ENCODE measurements at regions not wholly inside any gene's neighbourhood (a gene's known extent, or its start where the extent isn't known, plus 50 kb on each side); places are given as distances from the start of the nearest gene placed in this dataset.

GRCh38 chr12:45637706-45638105, 91.8 kb upstream of the ARID2 start:
- no peaks in the 10 kb centered on the region for H4K20me1 ChIP-seq (replicated peaks; ENCODE audit: control insufficient read depth, extremely low read depth, insufficient read depth, low read length)
- H3K9me1 ChIP-seq (replicated peaks; ENCODE audit: control insufficient read depth, extremely low read depth, insufficient read depth, low read length) = no peaks in the 10 kb centered on the region
- peak overlapping the region; percentile 68 for H3K4me2 ChIP-seq (ENCODE audit: insufficient read depth, low read length)
- ChIA-PET POLR2A (no interaction called here), CTCF (interaction anchor here (1.0 to 1.3 kb wide), 5 partner anchors 10 to 108 kb away, joined by 3 to 11 read pairs (median 3); no protein-coding TSS in a partner anchor)
- intact Hi-C loops (cut with micrococcal nuclease) (loop anchor here (1.0 to 10.0 kb wide), 3 partner anchors 22 to 357 kb away; partner anchors contain the start of gene SCAF11), dilution Hi-C loops (cut with MboI; ENCODE audit: extremely low pct_ligation_motif_present, low sequenced_read_pairs) (no loop called here)
- H3K4me3 ChIP-seq (replicated peaks in 1 of 3; ENCODE audit: insufficient read depth in 1 of 3, low read depth in 1 of 3, low read length in 3 of 3) = no peak overlapping the region
- TF ChIP-seq FOS (IDR thresholded peaks at IDR 0.05; ENCODE audit: borderline replicate concordance, insufficient read depth, low read length) = peak; percentile 46
- TF ChIP-seq POLR2AphosphoS5 (IDR thresholded peaks at IDR 0.05; ENCODE audit: insufficient read depth, low read depth, low read length) = no peak
- peak; percentile 63 for TF ChIP-seq JUN (IDR thresholded peaks at IDR 0.05; ENCODE audit: borderline replicate concordance, insufficient read depth, insufficient read length, low read depth)
- no peaks in the 10 kb centered on the region for H3K9me3 ChIP-seq (replicated peaks; ENCODE audit: control insufficient read depth, insufficient read depth, low read length)
- no peaks in the 10 kb centered on the region for H3K36me3 ChIP-seq (ENCODE audit: control insufficient read depth in 2 of 2, extremely low read depth in 1 of 2, insufficient read depth in 2 of 2, low read length in 2 of 2)
- H3K27me3 ChIP-seq (ENCODE audit: control insufficient read depth in 2 of 2, insufficient read depth in 2 of 2, low read length in 2 of 2) = peaks cover 0 to 2% of the 10 kb centered on the region in 2 experiments
- FAIRE-seq = peak; percentile 85
- no peak overlapping the region for H2AFZ ChIP-seq (ENCODE audit: low read depth, low read length)
- DNase-seq (ENCODE audit: low read depth, low spot score) = peak; percentile 74
- H3K9ac ChIP-seq (replicated peaks; ENCODE audit: extremely low read depth, insufficient read depth, low read length) = no peak overlapping the region
- peak overlapping the region; percentile 50 for H3K27ac ChIP-seq (ENCODE audit: insufficient read depth, low read depth, low read length)
- H3K79me2 ChIP-seq (ENCODE audit: control insufficient read depth, insufficient read depth, low read length) = no peaks in the 10 kb centered on the region
- peaks cover 17% of the 10 kb centered on the region for H3K4me1 ChIP-seq (ENCODE audit: control insufficient read depth, extremely low read depth, insufficient read depth, low read length)
- no TSS peak for BruUV-seq (replicated peaks)

GRCh38 chr12:45638386-45638785, 91.1 kb upstream of the ARID2 start:
- CTCF ChIA-PET = interaction anchor here (1.0 to 1.3 kb wide), 5 partner anchors 9 to 107 kb away, joined by 3 to 11 read pairs (median 3); no protein-coding TSS in a partner anchor
- H2AFZ ChIP-seq (ENCODE audit: low read depth, low read length) = peak overlapping the region; percentile 60

More at GRCh38 chr12:45638386-45638785, 91.1 kb upstream of the ARID2 start:
- Histone ChIP-seq H3K79me2 (ENCODE audit: control insufficient read depth, insufficient read depth, low read length) (no peaks in the 10 kb centered on the region), H3K4me3 (replicated peaks in 1 of 3; ENCODE audit: insufficient read depth in 1 of 3, low read depth in 1 of 3, low read length in 3 of 3) (no peak overlapping the region), H3K27ac (ENCODE audit: insufficient read depth, low read depth, low read length) (peak overlapping the region; percentile 50), H3K9me1 (replicated peaks; ENCODE audit: control insufficient read depth, extremely low read depth, insufficient read depth, low read length) (no peaks in the 10 kb centered on the region), H3K4me2 (ENCODE audit: insufficient read depth, low read length) (peak overlapping the region; percentile 68), H3K9me3 (replicated peaks; ENCODE audit: control insufficient read depth, insufficient read depth, low read length) (no peaks in the 10 kb centered on the region), H3K27me3 (ENCODE audit: control insufficient read depth in 2 of 2, insufficient read depth in 2 of 2, low read length in 2 of 2) (peaks cover 0 to 2% of the 10 kb centered on the region in 2 experiments), H4K20me1 (replicated peaks; ENCODE audit: control insufficient read depth, extremely low read depth, insufficient read depth, low read length) (no peaks in the 10 kb centered on the region), H3K9ac (replicated peaks; ENCODE audit: extremely low read depth, insufficient read depth, low read length) (no peak overlapping the region), H3K36me3 (ENCODE audit: control insufficient read depth in 2 of 2, extremely low read depth in 1 of 2, insufficient read depth in 2 of 2, low read length in 2 of 2) (no peaks in the 10 kb centered on the region), H3K4me1 (ENCODE audit: control insufficient read depth, extremely low read depth, insufficient read depth, low read length) (peaks cover 17% of the 10 kb centered on the region)
- no TSS peak for BruUV-seq (replicated peaks)
- POLR2A ChIA-PET = no interaction called here
- peak; percentile 38 for DNase-seq (ENCODE audit: low read depth, low spot score)
- TF ChIP-seq MAX (IDR thresholded peaks at IDR 0.05; ENCODE audit: insufficient read depth, insufficient read length) = no peak
- TF ChIP-seq JUN (IDR thresholded peaks at IDR 0.05; ENCODE audit: borderline replicate concordance, insufficient read depth, insufficient read length, low read depth) = no peak
- TF ChIP-seq MYC (IDR thresholded peaks at IDR 0.05; ENCODE audit: low read depth, low read length) = no peak
- TF ChIP-seq GATA2 (IDR thresholded peaks at IDR 0.05; ENCODE audit: insufficient read depth, insufficient read length, low read depth, low read length) = no peak
- TF ChIP-seq EZH2 (IDR thresholded peaks at IDR 0.05; ENCODE audit: borderline replicate concordance, low read depth, low read length, severe bottlenecking) = no peak
- no peak for TF ChIP-seq POLR2AphosphoS5 (IDR thresholded peaks at IDR 0.05; ENCODE audit: insufficient read depth, low read depth, low read length)
- no peak for TF ChIP-seq POLR2A (IDR thresholded peaks at IDR 0.05; ENCODE audit: low read depth, low read length)
- no peak for TF ChIP-seq CTCF (IDR thresholded peaks at IDR 0.05; ENCODE audit: extremely low read depth in 1 of 2, insufficient read depth in 1 of 2, low read depth in 1 of 2, low read length in 2 of 2)
- TF ChIP-seq FOS (IDR thresholded peaks at IDR 0.05; ENCODE audit: borderline replicate concordance, insufficient read depth, low read length) = no peak
- FAIRE-seq = peak; percentile 67
- intact Hi-C loops (cut with micrococcal nuclease) (loop anchor here (1.0 to 10.0 kb wide), 2 partner anchors 89 to 356 kb away; partner anchors contain the start of gene SCAF11), dilution Hi-C loops (cut with MboI; ENCODE audit: extremely low pct_ligation_motif_present, low sequenced_read_pairs) (no loop called here)

Measured in endothelial cell of umbilical vein (primary cell).